H1 (cell line): ENCODE measurements at regions not wholly inside any gene's neighbourhood (a gene's known extent, or its start where the extent isn't known, plus 50 kb on each side); places are given as distances from the start of the nearest gene placed in this dataset.

Experiments
- FOSL1 ChIP-seq: IDR thresholded peaks from 2 replicates; pipeline ENCODE4 v1.6.1; 2011; ENCODE audit warnings: mild to moderate bottlenecking, low read depth, low read length, moderate library complexity; ENCODE audit not compliant: insufficient read depth
- JUND ChIP-seq: IDR thresholded peaks from 2 replicates; pipeline ENCODE4 v1.6.1; 2011; ENCODE audit warnings: mild to moderate bottlenecking, improper control_type of control experiment, low read length
- KDM5A ChIP-seq: fragments of 200-600 bp; IDR thresholded peaks from 2 replicates; pipeline ENCODE4 v1.7.1; 2012; ENCODE audit warnings: mild to moderate bottlenecking, low read length, inconsistent platforms, mixed read lengths
- RBBP5 ChIP-seq: IDR thresholded peaks from 2 replicates; pipeline ENCODE4 v1.7.1; 2012; ENCODE audit warnings: low read depth, mild to moderate bottlenecking, inconsistent platforms, low read length, moderate library complexity, borderline replicate concordance
- SIRT6 ChIP-seq: IDR thresholded peaks from one replicate; pipeline ENCODE4 v1.7.1; 2012; ENCODE audit warnings: low read length, inconsistent platforms
- SP1 ChIP-seq: IDR thresholded peaks from 2 replicates; pipeline ENCODE4 v1.6.1; 2011; ENCODE audit warnings: low read depth, low read length
- SP4 ChIP-seq: IDR thresholded peaks from 2 replicates; pipeline ENCODE4 v1.6.1; 2012; ENCODE audit warnings: low read length, inconsistent platforms
- TEAD4 ChIP-seq: IDR thresholded peaks from 2 replicates; pipeline ENCODE4 v1.6.1; 2012; ENCODE audit warnings: low read depth, low read length, inconsistent platforms, mixed read lengths

DNA sequence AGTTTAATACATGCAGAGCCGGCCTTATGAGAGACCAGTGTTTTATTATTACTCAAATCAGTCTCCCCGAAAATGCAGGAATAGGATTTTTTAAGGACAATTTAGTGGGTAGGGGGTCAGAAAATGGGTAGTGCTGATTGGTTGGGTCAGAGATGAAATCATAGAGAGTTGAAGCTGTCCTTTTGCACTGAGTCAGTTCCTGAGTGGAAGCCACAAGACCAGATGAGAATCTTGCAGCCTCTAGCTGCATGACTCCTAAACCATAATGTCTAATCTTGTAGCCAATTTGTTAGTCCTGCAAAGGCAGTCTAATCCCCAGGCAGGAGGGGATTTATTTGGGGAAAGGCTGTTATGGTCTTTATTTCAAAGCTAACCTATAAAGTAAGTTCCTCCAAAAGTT lies 1163.9 kb downstream of the DIAPH3 start (continued):
- TF ChIP-seq FOSL1 (no peak), JUND (no peak), SIRT6 (no peak), KDM5A (no peak), SP4 (no peak), TEAD4 (no peak), SP1 (no peak), RBBP5 (no peak)
